DOHH2 (cell line): ENCODE measurements at regions not wholly inside any gene's neighbourhood (a gene's known extent, or its start where the extent isn't known, plus 50 kb on each side); places are given as distances from the start of the nearest gene placed in this dataset.

ENCODE experiments used
- H3F3A ChIP-seq: fragments of 200-600 bp; sonication (generic), shearing (Covaris generic); 2 replicates; pipeline ENCODE4 v1.6.0; 2016; ENCODE audit warnings: antibody characterized with exemption, mild to moderate bottlenecking; ENCODE audit not compliant: control insufficient read depth, insufficient read depth
- H3K27ac ChIP-seq: fragments of 200-600 bp; sonication (generic); 2 replicates; pipeline ENCODE4 v1.5.1; 2014; ENCODE audit warnings: low read depth, mild to moderate bottlenecking, low read length, moderate library complexity
- H3K27me3 ChIP-seq: fragments of 200-600 bp; sonication (generic); 2 replicates; pipeline ENCODE4 v1.6.1; 2014; ENCODE audit warnings: mild to moderate bottlenecking, low read length, mixed read lengths; ENCODE audit not compliant: control insufficient read depth
- H3K36me3 ChIP-seq: fragments of 200-600 bp; sonication (generic); 2 replicates; pipeline ENCODE4 v1.6.1; 2014; ENCODE audit warnings: mild to moderate bottlenecking, low read length, moderate library complexity, mixed read lengths; ENCODE audit not compliant: control insufficient read depth
- H3K4me1 ChIP-seq: fragments of 200-600 bp; sonication (generic); 2 replicates; pipeline ENCODE4 v1.6.1; 2014; ENCODE audit warnings: mild to moderate bottlenecking, low read length, mixed read lengths; ENCODE audit not compliant: control insufficient read depth
- H3K4me2 ChIP-seq: fragments of 200-600 bp; sonication (generic); 2 replicates; pipeline ENCODE4 v1.6.0; 2014; ENCODE audit warnings: mild to moderate bottlenecking, low read length, moderate library complexity
- H3K4me3 ChIP-seq: fragments of 200-600 bp; sonication (generic); 2 replicates; pipeline ENCODE4 v1.5.1; 2014; ENCODE audit warnings: mild to moderate bottlenecking, low read length, mixed read lengths
- H3K79me2 ChIP-seq: fragments of 200-600 bp; sonication (generic); 2 replicates; pipeline ENCODE4 v1.6.1; 2014; ENCODE audit warnings: mild to moderate bottlenecking, low read length, mixed read lengths; ENCODE audit not compliant: control insufficient read depth
- H3K9me2 ChIP-seq: fragments of 200-600 bp; sonication (generic); replicated peaks from 2 replicates; pipeline ENCODE4 v1.6.1; 2014; ENCODE audit warnings: mild to moderate bottlenecking, low read length, mixed read lengths; ENCODE audit not compliant: control insufficient read depth
- H3K9me3 ChIP-seq: fragments of 200-600 bp; sonication (generic); 2 replicates; pipeline ENCODE4 v1.6.1; 2014; ENCODE audit warnings: antibody characterized with exemption, low read length, mixed read lengths; ENCODE audit not compliant: control insufficient read depth, insufficient read depth
- H4K20me1 ChIP-seq: fragments of 200-600 bp; sonication (generic); 2 replicates; pipeline ENCODE4 v1.6.0; 2014; ENCODE audit warnings: low read depth, mild to moderate bottlenecking, antibody characterized with exemption, low read length, moderate library complexity; ENCODE audit not compliant: control insufficient read depth, insufficient read depth
- EZH2phosphoT487 ChIP-seq: fragments of 200-600 bp; sonication (generic); IDR thresholded peaks from 2 replicates; pipeline ENCODE4 v1.6.1; 2017; ENCODE audit warnings: borderline replicate concordance, mild to moderate bottlenecking, antibody characterized with exemption, low read length, moderate library complexity, mixed read lengths
- TF ChIP-seq, protein P1 (sequence below): fragments of 200-600 bp; sonication (generic); IDR thresholded peaks from one replicate; pipeline ENCODE4 v1.5.1; 2014; ENCODE audit warnings: antibody characterized with exemption, mild to moderate bottlenecking, low read depth, low read length; ENCODE audit not compliant: poor library complexity, severe bottlenecking

DNA sequence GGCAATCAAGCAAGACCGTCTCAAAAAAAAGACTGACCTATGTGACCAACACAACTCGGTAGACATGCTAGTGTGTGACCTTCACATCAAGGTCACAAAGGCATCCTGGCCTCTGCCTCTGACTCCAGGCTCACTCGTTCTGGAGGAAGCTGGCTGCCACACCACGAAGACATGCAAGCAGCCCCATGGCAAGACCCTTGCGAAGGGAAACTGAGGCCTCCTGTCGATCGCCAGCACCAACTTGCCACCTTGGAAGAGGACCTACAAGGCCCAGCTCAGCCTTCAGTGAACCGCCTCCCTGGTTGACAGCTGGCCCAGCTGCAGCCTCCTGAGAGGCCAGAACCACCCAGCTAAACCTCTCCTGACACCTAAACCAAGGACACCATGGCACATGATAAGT, 79.3 kb upstream of the ASAP2 start:
- no peak for TF ChIP-seq EZH2phosphoT487
- TF ChIP-seq, protein P1, sequence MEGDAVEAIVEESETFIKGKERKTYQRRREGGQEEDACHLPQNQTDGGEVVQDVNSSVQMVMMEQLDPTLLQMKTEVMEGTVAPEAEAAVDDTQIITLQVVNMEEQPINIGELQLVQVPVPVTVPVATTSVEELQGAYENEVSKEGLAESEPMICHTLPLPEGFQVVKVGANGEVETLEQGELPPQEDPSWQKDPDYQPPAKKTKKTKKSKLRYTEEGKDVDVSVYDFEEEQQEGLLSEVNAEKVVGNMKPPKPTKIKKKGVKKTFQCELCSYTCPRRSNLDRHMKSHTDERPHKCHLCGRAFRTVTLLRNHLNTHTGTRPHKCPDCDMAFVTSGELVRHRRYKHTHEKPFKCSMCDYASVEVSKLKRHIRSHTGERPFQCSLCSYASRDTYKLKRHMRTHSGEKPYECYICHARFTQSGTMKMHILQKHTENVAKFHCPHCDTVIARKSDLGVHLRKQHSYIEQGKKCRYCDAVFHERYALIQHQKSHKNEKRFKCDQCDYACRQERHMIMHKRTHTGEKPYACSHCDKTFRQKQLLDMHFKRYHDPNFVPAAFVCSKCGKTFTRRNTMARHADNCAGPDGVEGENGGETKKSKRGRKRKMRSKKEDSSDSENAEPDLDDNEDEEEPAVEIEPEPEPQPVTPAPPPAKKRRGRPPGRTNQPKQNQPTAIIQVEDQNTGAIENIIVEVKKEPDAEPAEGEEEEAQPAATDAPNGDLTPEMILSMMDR = no peak
- Histone ChIP-seq H4K20me1 (no peaks in the 10 kb centered on the region), H3K9me2 (no peaks in the 10 kb centered on the region), H3K79me2 (no peaks in the 10 kb centered on the region), H3K4me3 (no peak overlapping the region), H3K4me1 (no peaks in the 10 kb centered on the region), H3K27me3 (no peaks in the 10 kb centered on the region), H3K4me2 (no peak overlapping the region), H3F3A (no peaks in the 10 kb centered on the region), H3K36me3 (no peaks in the 10 kb centered on the region), H3K27ac (no peak overlapping the region), H3K9me3 (0 out of 2 replicates have a peak, but pooled peaks cover 2% of the 10 kb centered on the region)

DNA sequence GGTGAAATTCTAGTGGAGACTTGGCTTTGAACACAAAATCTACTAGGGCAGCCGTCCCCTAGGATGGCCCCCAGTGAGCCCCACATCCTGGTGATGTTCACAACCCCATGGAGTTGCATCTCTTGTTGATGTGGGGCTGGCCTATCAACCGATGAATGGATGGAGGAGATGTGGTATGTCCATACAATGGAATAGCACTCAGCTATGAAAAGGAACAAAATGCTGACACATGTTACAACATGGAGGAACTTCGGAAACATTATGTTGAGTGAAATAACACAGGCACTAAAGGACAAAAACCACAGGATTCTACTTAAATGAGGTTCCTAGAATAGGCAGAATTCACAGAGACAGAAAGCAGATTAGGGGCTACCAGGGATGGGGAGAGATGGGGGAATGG, 80.1 kb upstream of the ASAP2 start:
- H3K9me3 ChIP-seq = 0 out of 2 replicates have a peak, but pooled peaks cover 2% of the 10 kb centered on the region
- no peaks in the 10 kb centered on the region for H3K4me1 ChIP-seq
- TF ChIP-seq EZH2phosphoT487 = no peak
- TF ChIP-seq, protein P1 = no peak
- H3K36me3 ChIP-seq = no peaks in the 10 kb centered on the region
- H3K27me3 ChIP-seq = no peaks in the 10 kb centered on the region
- H3K4me2 ChIP-seq = no peak overlapping the region
- H3K4me3 ChIP-seq = no peak overlapping the region
- H4K20me1 ChIP-seq = no peaks in the 10 kb centered on the region
- no peaks in the 10 kb centered on the region for H3K9me2 ChIP-seq
- H3K27ac ChIP-seq = no peak overlapping the region
- no peaks in the 10 kb centered on the region for H3K79me2 ChIP-seq
- no peaks in the 10 kb centered on the region for H3F3A ChIP-seq

DNA sequence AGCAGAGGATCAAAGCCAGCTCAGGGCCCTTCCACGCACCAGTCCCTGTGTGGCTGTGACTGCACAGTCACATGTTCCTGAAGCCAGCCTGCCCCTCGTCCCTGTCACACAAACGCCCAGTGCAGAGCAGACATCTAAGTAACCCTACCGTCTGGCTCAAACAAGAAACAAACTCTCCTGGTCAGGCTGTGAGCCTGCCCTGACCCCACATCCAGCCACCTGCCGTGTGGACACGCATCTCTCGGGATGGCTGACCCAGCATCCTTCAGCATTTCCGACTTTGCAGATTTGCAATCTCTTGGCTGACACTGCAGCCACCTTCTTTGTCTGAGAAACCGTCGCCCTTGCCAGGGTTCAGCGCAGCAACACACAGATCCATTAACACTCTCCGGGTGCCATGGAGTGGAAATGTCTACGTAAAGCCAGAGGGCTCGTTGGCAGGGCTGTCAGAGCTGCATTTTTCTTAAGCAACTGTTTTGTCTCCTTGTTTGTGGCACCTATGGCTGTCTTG, 82.3 kb upstream of the ASAP2 start:
- Histone ChIP-seq H3F3A (no peaks in the 10 kb centered on the region), H3K4me2 (no peak overlapping the region), H3K27me3 (no peaks in the 10 kb centered on the region), H3K27ac (no peak overlapping the region), H3K4me1 (no peaks in the 10 kb centered on the region), H3K36me3 (no peaks in the 10 kb centered on the region), H3K9me2 (no peaks in the 10 kb centered on the region), H3K79me2 (no peaks in the 10 kb centered on the region), H3K9me3 (0 out of 2 replicates have a peak, but pooled peaks cover 2% of the 10 kb centered on the region), H3K4me3 (no peak overlapping the region), H4K20me1 (no peaks in the 10 kb centered on the region)
- TF ChIP-seq EZH2phosphoT487 = no peak
- TF ChIP-seq, protein P1 = no peak

DNA sequence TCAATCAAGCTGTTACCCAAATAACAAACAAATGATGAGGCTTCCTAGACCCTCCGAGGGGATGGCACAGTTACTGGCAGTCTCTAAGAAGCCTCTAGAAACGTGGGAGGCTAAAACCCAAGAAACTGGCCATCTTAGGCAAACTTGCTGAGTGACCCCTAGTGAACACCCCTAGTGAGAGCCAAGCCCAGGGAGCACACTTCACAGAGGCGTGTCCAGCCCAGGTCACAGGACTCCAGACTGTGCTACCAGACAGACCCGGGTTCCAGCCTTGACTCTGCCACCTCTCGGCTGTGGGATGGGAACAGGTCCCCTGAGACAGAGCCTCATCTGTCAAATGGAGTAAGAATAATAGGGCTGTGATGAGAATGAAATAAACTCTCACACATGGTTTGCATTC, 83.5 kb upstream of the ASAP2 start:
- Histone ChIP-seq H3K4me1 (no peaks in the 10 kb centered on the region), H3K36me3 (no peaks in the 10 kb centered on the region), H3K79me2 (no peaks in the 10 kb centered on the region), H3K27ac (no peak overlapping the region), H3K4me2 (no peak overlapping the region), H3K9me3 (0 out of 2 replicates have a peak, but pooled peaks cover 2% of the 10 kb centered on the region), H3F3A (no peaks in the 10 kb centered on the region), H4K20me1 (no peaks in the 10 kb centered on the region), H3K4me3 (no peak overlapping the region), H3K9me2 (no peaks in the 10 kb centered on the region), H3K27me3 (no peaks in the 10 kb centered on the region)
- TF ChIP-seq EZH2phosphoT487 = no peak
- TF ChIP-seq, protein P1 = no peak
